Mucosa of stomach (tissue), 1 donor: ENCODE measurements at regions not wholly inside any gene's neighbourhood (a gene's known extent, or its start where the extent isn't known, plus 50 kb on each side); places are given as distances from the start of the nearest gene placed in this dataset.

Source experiments
- H3K27me3 ChIP-seq: one replicate; pipeline ENCODE4 v1.7.0; 2013; ENCODE audit warnings: mild to moderate bottlenecking, low read length; ENCODE audit not compliant: control insufficient read depth, insufficient read depth
- H3K36me3 ChIP-seq: one replicate; pipeline ENCODE4 v1.7.0; 2013; ENCODE audit warnings: low read length; ENCODE audit not compliant: control insufficient read depth, insufficient read depth
- H3K4me1 ChIP-seq: one replicate; pipeline ENCODE4 v1.7.0; 2013; ENCODE audit warnings: mild to moderate bottlenecking, low read length; ENCODE audit not compliant: control insufficient read depth, insufficient read depth
- H3K4me3 ChIP-seq: one replicate; pipeline ENCODE4 v1.7.0; 2013; ENCODE audit warnings: low read length
- H3K9ac ChIP-seq: one replicate; pipeline ENCODE4 v1.7.0; 2013; ENCODE audit warnings: mild to moderate bottlenecking, low read length, moderate library complexity
- H3K9me3 ChIP-seq: one replicate; pipeline ENCODE4 v1.7.0; 2013; ENCODE audit warnings: mild to moderate bottlenecking, low read length, moderate library complexity; ENCODE audit not compliant: control insufficient read depth
- donor health status: Pancreatic carcinoma.

DNA sequence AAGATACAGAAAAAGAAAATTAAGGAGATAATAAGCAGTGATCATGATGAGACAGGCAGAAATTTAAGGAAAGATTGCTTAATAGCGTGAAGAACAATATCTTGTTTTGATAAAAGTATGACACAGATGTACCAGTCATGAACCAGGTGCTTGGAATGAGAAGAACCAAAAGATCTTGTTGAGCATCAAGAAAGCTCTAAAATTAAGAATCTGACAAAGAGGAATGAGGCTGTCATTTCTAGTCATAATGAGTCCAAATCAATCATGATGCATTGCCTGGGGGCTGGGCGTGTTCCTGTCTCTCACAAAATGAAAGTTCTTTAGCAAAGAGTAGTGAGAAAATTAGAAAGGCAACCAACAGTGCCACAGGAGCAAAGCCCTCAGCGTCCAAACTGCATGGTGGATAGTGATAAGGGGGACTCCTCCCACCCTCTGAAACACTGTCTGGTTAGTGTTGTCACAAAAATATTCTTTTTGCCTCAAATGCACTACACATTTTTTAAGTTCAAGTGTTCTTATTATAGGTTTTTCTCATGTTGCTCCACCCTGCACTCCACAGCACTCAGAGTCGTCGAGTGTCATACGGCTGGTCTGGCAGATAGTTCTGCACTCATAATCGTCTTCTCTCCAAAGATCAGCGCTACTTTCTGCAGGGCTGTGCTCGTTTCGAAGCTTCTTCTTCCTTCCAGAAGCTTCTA is 439.6 kb downstream of the TNS3 start:
- Histone ChIP-seq H3K27me3 (no peaks in the 10 kb centered on the region), H3K4me3 (no peak overlapping the region), H3K9me3 (no peaks in the 10 kb centered on the region), H3K36me3 (no peaks in the 10 kb centered on the region), H3K4me1 (no peaks in the 10 kb centered on the region), H3K9ac (no peak overlapping the region)

DNA sequence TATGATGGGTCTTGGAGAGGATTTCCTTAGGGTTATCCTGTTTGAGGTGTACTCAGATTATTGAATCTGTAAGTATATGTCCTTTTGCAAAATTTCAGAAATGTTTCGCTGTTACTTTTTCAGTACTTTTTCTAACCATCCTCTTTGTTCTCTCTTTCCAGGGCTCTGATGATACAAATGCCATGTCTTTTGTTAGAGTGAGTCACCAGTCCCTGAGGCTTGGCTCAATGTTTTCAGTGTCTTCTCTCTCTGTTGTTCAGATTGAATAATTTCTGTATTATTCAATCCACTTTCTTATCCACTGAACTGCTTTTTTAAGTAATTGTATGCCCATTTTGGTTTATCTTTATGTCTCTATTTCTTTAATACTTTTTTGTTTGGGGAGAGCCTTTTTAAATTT is 449.4 kb downstream of the TNS3 start:
- Histone ChIP-seq H3K9ac (no peak overlapping the region), H3K36me3 (no peaks in the 10 kb centered on the region), H3K27me3 (no peaks in the 10 kb centered on the region), H3K4me1 (no peaks in the 10 kb centered on the region), H3K9me3 (no peaks in the 10 kb centered on the region), H3K4me3 (no peak overlapping the region)

DNA sequence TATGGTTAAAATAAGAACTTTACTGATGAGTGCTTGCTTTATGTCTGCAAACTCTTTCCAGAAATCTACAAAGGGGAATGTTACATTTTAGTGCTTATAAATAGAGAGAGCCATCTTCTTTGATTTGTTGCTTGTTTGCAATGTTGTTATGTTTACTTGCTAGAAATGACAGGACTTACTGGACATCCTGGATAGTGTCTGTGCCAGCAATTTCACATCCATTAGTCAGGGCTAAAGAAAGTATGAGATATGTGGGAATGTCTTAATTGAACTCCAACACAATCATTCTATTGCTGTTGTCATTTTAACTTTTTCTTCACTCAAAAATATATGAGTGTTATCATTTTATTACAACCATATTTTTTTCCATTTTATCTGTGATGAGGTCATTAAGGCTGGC is 453.2 kb downstream of the TNS3 start:
- no peak overlapping the region for H3K9ac ChIP-seq
- no peaks in the 10 kb centered on the region for H3K27me3 ChIP-seq
- no peaks in the 10 kb centered on the region for H3K9me3 ChIP-seq
- no peak overlapping the region for H3K4me3 ChIP-seq
- H3K36me3 ChIP-seq: no peaks in the 10 kb centered on the region
- no peaks in the 10 kb centered on the region for H3K4me1 ChIP-seq

DNA sequence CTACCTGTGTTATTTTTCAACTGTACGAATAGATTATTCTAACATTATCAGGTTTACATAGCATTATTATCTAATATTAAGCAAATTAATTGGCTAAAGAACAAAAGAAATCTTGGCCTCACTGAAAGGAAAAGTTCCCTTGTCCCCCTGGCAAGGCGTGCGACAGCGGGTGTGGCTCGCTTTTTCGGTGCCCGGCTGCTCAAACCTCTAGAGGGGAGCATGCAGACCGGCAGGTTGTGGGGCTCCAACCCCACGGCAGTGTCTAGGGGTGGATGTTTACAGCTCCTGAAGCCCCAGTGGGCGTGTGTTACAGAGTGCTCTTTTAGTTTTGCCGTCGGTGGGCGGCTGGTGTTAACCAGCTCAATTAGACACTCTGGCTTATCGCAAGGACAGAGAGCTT is 456.4 kb downstream of the TNS3 start:
- Histone ChIP-seq H3K9me3 (no peaks in the 10 kb centered on the region), H3K4me3 (no peak overlapping the region), H3K27me3 (no peaks in the 10 kb centered on the region), H3K36me3 (no peaks in the 10 kb centered on the region), H3K4me1 (no peaks in the 10 kb centered on the region), H3K9ac (no peak overlapping the region)

DNA sequence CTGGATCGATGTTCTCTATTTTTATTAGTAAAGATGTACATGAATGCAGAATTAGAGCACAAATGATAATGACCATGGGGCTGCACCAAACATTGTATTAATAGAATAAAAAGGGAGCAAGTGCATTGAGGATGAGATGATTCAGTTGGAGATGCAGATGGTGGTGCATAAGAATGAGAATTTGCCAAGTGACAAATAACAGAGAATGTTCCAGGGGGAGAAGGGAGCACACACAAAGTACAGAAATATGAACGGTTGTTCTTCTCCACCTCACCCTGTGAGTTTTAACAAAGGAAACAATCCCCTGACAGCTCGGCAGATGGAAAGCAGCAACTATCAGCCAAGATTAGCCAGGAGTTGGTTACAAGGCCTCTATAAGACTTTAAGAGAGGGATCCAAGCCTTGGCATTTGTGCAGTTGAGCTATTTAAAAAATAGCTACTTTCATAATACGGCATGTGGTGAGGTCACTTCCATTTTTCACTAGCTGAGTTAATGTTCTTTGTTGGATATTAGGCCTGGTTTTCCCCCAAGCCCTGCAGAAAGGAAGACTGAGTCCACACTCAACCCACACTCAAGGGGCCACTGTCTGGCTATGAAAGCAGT is 462.5 kb downstream of the TNS3 start:
- Histone ChIP-seq H3K4me1 (no peaks in the 10 kb centered on the region), H3K36me3 (no peaks in the 10 kb centered on the region), H3K27me3 (no peaks in the 10 kb centered on the region), H3K9me3 (no peaks in the 10 kb centered on the region), H3K4me3 (no peak overlapping the region), H3K9ac (no peak overlapping the region)

DNA sequence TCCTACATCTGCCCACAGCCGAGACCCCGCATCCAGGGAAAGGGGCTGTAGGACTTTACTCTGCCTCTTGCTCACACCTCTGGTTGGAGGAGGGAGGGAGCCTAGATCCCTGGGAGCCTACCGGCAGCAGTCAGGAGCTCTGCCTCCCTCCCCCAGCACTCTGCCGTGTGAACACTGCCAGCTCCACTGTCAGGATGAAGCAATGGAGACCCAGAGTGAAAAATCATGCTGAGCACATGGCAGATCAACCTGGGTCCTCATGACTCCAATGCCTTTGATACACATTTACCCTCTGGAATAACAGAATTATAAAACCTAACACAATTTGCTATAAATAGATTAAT is 477.7 kb downstream of the TNS3 start:
- Histone ChIP-seq H3K4me1 (no peaks in the 10 kb centered on the region), H3K36me3 (no peaks in the 10 kb centered on the region), H3K9ac (no peak overlapping the region), H3K9me3 (no peaks in the 10 kb centered on the region), H3K27me3 (no peaks in the 10 kb centered on the region), H3K4me3 (no peak overlapping the region)

DNA sequence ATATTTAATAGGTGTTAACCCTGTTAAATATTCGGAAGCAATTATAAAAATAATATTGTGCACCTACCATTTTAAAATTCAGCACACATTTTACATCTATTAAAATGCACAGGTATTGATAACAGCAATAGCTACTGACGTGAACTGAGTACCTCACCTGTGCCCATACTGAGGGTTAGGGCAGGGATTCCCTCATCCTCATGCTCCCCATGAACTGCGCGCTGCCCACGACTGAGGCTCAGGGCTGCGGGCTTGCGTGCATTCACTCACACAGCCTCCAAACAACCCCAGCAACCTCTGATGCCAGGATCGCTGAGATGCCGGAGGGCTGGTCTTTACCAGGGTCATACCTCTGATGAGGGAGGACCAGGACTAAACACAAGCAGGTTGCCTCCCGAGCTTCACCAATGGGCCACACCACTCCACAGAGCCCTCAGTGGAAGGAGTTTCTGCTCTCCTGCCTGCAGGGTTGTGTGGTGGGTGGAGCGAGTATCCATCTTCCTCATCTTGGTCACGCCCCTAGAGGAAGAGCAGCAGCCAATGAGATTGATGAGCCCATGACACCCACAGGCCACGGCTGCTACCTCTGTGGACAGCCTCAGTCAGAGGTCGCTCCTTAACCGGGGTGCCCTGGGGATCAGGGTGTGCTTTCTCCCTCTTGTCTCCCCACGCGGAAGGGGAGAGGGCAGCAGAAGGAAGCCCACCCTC is 478.3 kb downstream of the TNS3 start:
- no peak overlapping the region for H3K9ac ChIP-seq
- no peak overlapping the region for H3K4me3 ChIP-seq
- no peaks in the 10 kb centered on the region for H3K27me3 ChIP-seq
- no peaks in the 10 kb centered on the region for H3K9me3 ChIP-seq
- no peaks in the 10 kb centered on the region for H3K36me3 ChIP-seq
- H3K4me1 ChIP-seq: no peaks in the 10 kb centered on the region

DNA sequence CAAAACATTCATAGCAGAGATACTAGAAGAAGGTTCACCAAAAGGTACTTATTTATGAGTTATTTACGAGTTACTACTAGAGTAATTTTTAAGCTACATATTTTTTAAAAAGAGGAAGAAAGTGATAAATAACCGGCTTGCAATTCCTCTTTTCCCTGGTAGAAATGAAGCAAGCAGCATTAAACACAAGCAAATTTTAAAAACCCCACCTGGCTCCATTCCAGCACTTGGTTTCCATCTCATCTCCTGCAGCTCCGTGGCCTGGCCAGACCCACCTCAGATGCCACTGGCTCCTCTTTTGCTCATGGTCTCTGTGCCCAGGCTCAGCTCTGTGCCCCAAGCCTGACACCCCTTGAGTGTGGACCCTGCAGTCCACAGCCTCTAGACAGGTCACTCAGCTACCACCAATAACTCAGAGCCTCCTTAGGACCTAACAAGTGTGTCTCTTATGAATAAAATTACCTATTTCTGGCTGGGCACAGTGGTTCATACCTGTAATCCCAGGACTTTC is 479.5 kb downstream of the TNS3 start:
- no peaks in the 10 kb centered on the region for H3K27me3 ChIP-seq
- H3K4me3 ChIP-seq: no peak overlapping the region
- H3K36me3 ChIP-seq: no peaks in the 10 kb centered on the region
- no peak overlapping the region for H3K9ac ChIP-seq
- H3K4me1 ChIP-seq: no peaks in the 10 kb centered on the region
- H3K9me3 ChIP-seq: no peaks in the 10 kb centered on the region

DNA sequence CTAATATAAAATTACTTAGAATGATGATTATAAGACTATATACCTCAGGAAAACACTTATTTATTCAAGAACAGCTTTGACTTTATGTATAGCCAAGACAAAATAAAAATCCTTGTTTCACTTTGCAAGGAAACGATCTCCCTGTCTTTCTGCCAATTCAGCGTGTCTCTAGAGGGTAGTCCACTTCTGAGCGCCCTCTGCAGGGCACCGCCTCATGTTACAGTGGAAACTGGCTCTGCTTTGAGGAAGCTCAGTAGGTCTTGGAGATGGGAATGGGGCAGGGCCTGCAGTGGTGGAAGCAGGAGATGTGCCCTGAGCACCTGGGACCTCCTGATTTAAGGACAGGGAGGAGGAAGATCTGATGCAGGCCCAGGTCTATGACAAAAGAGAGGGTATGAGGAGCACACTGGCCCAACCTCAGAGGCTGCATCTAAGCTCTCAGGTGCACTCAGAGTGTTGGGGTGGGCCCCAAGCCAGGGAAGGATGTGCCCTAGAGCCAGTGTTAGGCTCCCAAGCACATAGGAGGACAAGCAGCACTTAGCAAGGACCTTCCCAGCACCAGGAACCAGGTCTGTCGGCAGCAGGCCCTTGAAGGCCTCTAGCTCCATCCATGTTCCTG is 481.0 kb downstream of the TNS3 start:
- Histone ChIP-seq H3K4me1 (no peaks in the 10 kb centered on the region), H3K9me3 (no peaks in the 10 kb centered on the region), H3K9ac (no peak overlapping the region), H3K36me3 (no peaks in the 10 kb centered on the region), H3K27me3 (no peaks in the 10 kb centered on the region), H3K4me3 (no peak overlapping the region)

DNA sequence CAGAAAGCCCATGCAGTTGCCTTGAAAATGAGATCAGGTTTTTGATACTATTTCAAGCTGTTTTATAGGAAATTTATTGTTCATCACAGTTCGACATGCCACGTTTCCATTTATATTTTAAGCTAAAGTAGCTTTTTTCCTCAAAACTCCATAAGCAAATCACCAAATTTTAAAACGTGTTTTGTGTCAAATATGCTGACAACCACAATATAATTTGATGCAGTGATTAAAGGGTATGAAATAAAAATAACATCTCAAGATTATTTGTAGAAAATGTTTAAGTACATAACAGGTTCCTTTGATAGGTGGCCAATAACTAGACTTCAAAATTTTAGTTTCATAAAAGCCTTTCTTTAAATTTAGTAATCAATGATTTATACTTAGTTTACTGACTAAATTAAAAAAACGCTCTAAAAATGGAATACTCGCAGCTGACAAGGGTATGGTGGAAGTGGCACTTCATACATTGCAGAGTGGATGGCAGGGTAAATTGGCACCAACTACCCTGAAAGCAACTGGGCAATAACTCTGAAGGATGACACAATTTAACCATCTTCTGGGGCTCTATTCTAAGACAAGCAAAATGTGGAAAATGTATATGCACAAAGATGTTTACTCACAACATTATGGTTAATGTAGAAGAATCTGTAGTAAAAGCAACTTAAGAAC is 481.6 kb downstream of the TNS3 start:
- Histone ChIP-seq H3K9ac (no peak overlapping the region), H3K36me3 (no peaks in the 10 kb centered on the region), H3K9me3 (no peaks in the 10 kb centered on the region), H3K4me1 (no peaks in the 10 kb centered on the region), H3K4me3 (no peak overlapping the region), H3K27me3 (no peaks in the 10 kb centered on the region)

DNA sequence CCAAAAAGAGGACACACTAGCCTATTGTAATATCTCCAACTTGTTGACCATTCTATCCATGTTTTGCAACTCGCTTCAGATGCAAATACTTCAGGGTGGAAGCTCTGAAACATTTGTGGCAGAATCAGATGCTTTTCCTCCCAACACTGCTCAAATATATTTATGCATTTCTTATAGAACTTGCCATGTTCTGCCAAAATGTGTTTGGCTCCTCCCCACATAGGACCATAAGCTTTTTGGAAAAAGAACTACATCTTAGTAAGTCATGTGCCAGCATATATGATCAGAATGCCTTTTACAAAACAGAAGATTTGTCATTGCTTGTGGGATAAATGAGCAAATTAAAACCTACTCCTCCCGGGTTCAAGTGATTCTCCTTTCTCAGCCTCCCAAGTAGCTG is 484.5 kb downstream of the TNS3 start:
- H3K4me3 ChIP-seq: no peak overlapping the region

DNA sequence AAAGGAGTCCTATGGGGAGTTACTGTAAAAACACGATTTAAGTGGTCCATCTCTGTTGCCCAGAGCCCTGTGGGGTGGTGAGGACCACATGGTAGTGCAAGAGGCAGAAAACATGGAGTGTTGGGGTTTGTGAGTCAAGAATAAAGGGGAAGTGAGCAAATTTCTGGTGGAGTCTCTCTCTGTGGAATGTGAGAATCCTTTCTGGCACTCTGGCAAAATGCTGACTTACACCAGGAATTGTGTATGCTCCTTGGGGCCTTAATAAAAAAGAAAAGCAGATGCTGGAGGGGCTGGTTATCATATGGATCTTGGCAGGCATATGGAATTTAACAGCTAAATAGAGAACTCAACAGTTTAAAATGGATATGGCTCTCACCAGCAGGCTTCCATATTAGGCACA is 486.0 kb downstream of the TNS3 start:
- no peaks in the 10 kb centered on the region for H3K9me3 ChIP-seq
- H3K4me3 ChIP-seq: no peak overlapping the region
- H3K4me1 ChIP-seq: no peaks in the 10 kb centered on the region
- no peaks in the 10 kb centered on the region for H3K27me3 ChIP-seq
- H3K36me3 ChIP-seq: no peaks in the 10 kb centered on the region
- H3K9ac ChIP-seq: no peak overlapping the region

More for the DNA sequence above, 484.5 kb downstream of the TNS3 start:
- H3K9me3 ChIP-seq: no peaks in the 10 kb centered on the region
- no peak overlapping the region for H3K9ac ChIP-seq
- no peaks in the 10 kb centered on the region for H3K4me1 ChIP-seq
- H3K27me3 ChIP-seq: no peaks in the 10 kb centered on the region
- no peaks in the 10 kb centered on the region for H3K36me3 ChIP-seq
